ENCODE measurements at regions not wholly inside any gene's neighbourhood (a gene's known extent, or its start where the extent isn't known, plus 50 kb on each side); places are given as distances from the start of the nearest gene placed in this dataset.

DNA sequence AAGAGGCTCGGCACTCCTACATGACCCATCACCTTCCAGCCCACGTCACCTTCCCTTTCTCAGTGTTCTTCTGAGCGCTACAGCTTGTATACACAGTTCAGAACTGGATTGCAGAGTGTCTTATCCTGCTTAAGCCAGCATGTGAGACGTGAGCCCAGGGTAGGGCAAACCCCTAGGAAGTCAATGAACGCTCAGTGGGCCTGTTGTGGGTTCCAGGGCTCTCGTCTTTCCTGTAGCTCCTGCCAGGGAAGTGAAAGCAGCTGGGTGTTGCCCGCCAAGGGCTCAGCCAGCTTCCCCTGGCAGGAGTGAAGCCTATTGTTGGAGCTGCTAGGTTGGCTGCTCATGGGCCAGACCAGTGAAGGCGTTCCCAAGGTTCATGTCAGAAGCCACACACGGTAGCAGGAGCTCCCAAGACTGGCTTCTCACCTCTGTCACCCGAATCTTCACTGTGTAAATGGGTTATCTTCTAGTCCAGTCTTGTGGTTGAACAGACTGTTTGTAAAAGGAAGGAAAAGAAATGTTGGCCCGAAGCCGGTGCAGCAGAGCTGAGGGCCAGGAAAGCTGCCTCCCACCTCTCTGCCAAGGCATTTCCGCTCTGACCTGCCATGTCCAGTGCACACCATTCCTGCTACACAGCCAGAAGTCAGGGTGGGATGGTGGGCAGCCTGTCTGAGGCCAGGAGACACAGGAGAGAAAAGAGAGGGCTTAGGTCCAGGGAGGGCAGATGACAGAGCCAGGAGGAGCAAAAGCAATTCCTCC is 69.6 kb upstream of the RMDN2 start:
- TF ChIP-seq SIN3A (IDR thresholded peaks at IDR 0.05; ENCODE audit: borderline replicate concordance, insufficient read depth, low read depth, low read length) (no peak), POLR2AphosphoS5 (IDR thresholded peaks at IDR 0.05; ENCODE audit: low read depth, low read length) (no peak), TCF7L2 (IDR thresholded peaks at IDR 0.05; ENCODE audit: low read depth, low read length) (no peak)
- TF ChIP-seq, protein P1, sequence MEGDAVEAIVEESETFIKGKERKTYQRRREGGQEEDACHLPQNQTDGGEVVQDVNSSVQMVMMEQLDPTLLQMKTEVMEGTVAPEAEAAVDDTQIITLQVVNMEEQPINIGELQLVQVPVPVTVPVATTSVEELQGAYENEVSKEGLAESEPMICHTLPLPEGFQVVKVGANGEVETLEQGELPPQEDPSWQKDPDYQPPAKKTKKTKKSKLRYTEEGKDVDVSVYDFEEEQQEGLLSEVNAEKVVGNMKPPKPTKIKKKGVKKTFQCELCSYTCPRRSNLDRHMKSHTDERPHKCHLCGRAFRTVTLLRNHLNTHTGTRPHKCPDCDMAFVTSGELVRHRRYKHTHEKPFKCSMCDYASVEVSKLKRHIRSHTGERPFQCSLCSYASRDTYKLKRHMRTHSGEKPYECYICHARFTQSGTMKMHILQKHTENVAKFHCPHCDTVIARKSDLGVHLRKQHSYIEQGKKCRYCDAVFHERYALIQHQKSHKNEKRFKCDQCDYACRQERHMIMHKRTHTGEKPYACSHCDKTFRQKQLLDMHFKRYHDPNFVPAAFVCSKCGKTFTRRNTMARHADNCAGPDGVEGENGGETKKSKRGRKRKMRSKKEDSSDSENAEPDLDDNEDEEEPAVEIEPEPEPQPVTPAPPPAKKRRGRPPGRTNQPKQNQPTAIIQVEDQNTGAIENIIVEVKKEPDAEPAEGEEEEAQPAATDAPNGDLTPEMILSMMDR (IDR thresholded peaks at IDR 0.05), result no peak
- TF ChIP-seq, protein P2, sequence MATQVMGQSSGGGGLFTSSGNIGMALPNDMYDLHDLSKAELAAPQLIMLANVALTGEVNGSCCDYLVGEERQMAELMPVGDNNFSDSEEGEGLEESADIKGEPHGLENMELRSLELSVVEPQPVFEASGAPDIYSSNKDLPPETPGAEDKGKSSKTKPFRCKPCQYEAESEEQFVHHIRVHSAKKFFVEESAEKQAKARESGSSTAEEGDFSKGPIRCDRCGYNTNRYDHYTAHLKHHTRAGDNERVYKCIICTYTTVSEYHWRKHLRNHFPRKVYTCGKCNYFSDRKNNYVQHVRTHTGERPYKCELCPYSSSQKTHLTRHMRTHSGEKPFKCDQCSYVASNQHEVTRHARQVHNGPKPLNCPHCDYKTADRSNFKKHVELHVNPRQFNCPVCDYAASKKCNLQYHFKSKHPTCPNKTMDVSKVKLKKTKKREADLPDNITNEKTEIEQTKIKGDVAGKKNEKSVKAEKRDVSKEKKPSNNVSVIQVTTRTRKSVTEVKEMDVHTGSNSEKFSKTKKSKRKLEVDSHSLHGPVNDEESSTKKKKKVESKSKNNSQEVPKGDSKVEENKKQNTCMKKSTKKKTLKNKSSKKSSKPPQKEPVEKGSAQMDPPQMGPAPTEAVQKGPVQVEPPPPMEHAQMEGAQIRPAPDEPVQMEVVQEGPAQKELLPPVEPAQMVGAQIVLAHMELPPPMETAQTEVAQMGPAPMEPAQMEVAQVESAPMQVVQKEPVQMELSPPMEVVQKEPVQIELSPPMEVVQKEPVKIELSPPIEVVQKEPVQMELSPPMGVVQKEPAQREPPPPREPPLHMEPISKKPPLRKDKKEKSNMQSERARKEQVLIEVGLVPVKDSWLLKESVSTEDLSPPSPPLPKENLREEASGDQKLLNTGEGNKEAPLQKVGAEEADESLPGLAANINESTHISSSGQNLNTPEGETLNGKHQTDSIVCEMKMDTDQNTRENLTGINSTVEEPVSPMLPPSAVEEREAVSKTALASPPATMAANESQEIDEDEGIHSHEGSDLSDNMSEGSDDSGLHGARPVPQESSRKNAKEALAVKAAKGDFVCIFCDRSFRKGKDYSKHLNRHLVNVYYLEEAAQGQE (IDR thresholded peaks at IDR 0.05; ENCODE audit: insufficient read depth in 1 of 2, low read depth in 2 of 2, low read length in 1 of 2), result no peak
